ENCODE measurements at regions not wholly inside any gene's neighbourhood (a gene's known extent, or its start where the extent isn't known, plus 50 kb on each side); places are given as distances from the start of the nearest gene placed in this dataset.

DNA sequence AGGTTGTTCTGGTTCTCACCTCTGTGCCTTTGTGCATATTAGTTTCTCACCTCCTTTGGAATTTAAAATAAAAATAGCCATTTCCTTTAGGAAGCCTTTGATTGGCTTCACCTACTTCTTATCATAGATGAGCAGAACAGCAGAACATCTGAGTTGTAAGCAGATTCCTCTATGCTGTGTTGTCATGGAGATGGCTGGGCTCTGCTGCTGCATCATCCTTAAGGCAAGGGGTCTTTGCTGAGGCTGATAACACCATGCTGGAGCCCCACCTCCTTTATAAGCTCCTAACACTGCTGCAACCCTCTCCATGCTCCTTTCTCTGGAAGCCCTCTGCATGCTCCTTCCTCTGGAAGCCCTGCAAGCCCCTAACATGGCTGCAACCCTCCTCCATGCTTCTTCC lies 276.5 kb upstream of the TCF21 start:
- H3K4me1 ChIP-seq, result no peaks in the 10 kb centered on the region
- no peak for TF ChIP-seq EP300 (IDR thresholded peaks at IDR 0.05)
- intact Hi-C loops (cut with DNase I), result no loop called here

GRCh38 chr6:133613211-133613610 lies 275.7 kb upstream of the TCF21 start:
- TF ChIP-seq, protein P1, sequence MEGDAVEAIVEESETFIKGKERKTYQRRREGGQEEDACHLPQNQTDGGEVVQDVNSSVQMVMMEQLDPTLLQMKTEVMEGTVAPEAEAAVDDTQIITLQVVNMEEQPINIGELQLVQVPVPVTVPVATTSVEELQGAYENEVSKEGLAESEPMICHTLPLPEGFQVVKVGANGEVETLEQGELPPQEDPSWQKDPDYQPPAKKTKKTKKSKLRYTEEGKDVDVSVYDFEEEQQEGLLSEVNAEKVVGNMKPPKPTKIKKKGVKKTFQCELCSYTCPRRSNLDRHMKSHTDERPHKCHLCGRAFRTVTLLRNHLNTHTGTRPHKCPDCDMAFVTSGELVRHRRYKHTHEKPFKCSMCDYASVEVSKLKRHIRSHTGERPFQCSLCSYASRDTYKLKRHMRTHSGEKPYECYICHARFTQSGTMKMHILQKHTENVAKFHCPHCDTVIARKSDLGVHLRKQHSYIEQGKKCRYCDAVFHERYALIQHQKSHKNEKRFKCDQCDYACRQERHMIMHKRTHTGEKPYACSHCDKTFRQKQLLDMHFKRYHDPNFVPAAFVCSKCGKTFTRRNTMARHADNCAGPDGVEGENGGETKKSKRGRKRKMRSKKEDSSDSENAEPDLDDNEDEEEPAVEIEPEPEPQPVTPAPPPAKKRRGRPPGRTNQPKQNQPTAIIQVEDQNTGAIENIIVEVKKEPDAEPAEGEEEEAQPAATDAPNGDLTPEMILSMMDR (IDR thresholded peaks at IDR 0.05), result no peak
- TF ChIP-seq POLR2A (IDR thresholded peaks at IDR 0.05), result no peak
- TF ChIP-seq EP300 (IDR thresholded peaks at IDR 0.05), result no peak
- TF ChIP-seq POLR2AphosphoS5 (IDR thresholded peaks at IDR 0.05), result no peak
- Histone ChIP-seq H3K4me1 (no peaks in the 10 kb centered on the region), H3K4me3 (no peak overlapping the region), H3K36me3 (no peaks in the 10 kb centered on the region), H3K27ac (no peak overlapping the region), H3K27me3 (peaks cover 0 to 3% (median 0%) of the 10 kb centered on the region in 3 donors), H3K9me3 (no peaks in the 10 kb centered on the region)
- intact Hi-C loops (cut with DNase I), result no loop called here
- no peak for DNase-seq
- WGBS, 2 donors, result 59 to 79% methylated on average over 3 of the region's 3 CpGs

More for the DNA sequence above, 276.5 kb upstream of the TCF21 start:
- Histone ChIP-seq H3K9me3 (no peaks in the 10 kb centered on the region), H3K27me3 (peaks cover 0 to 3% (median 0%) of the 10 kb centered on the region in 3 donors), H3K36me3 (no peaks in the 10 kb centered on the region), H3K27ac (no peak overlapping the region), H3K4me3 (no peak overlapping the region)
- no peak for DNase-seq

DNA sequence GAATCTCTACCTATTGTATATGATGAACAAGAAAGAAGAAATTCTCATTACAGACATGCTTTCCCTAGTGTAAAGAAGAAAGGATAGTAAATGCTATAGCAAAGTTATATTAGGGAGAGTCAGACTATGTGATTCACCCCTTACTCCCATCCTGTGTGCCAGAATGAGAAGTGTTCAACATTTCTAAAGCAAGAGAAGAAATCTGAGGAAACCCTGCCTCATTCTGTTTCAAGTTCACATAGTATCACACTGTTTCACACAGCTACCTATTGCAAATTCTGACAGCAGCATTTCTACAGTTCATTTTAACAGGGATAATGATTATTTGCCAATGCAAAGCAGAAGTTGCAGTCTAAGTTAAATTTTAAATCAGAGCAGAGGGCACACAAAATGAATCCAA lies 267.2 kb upstream of the TCF21 start:
- TF ChIP-seq POLR2A (IDR thresholded peaks at IDR 0.05) (no peak), POLR2AphosphoS5 (IDR thresholded peaks at IDR 0.05) (no peak), EP300 (IDR thresholded peaks at IDR 0.05) (no peak)
- TF ChIP-seq, protein P1 (IDR thresholded peaks at IDR 0.05), result no peak
- H3K27me3 ChIP-seq, result no peaks in the 10 kb centered on the region
- peaks cover 0 to 7% (median 0%) of the 10 kb centered on the region in 4 donors for H3K4me1 ChIP-seq
- H3K36me3 ChIP-seq, result no peaks in the 10 kb centered on the region
- intact Hi-C loops (cut with DNase I), result no loop called here
- H3K4me3 ChIP-seq, result no peak overlapping the region
- H3K9me3 ChIP-seq, result no peaks in the 10 kb centered on the region
- no peak overlapping the region for H3K27ac ChIP-seq
- no peak for DNase-seq

DNA sequence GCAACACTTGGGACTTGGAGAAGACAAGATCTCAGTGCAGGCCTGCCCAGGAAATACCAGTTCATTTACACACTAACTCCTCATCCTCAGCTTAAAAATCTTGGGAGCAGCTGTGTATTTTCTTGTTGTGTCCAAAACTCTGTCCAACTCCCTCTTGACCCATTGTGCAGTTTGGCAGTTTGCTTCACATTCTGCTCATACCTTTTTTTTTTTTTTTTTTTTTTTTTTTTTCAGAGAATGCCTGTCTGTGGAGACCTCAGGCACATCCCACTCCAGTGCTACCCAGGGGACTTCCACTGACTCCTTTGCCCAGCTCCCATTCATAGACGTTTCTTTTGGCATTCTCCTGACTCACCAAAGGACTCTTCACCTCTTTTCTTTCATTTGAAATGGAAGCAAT lies 265.8 kb upstream of the TCF21 start:
- no peaks in the 10 kb centered on the region for H3K27me3 ChIP-seq
- peaks cover 0 to 7% (median 0%) of the 10 kb centered on the region in 4 donors for H3K4me1 ChIP-seq
- H3K36me3 ChIP-seq, result no peaks in the 10 kb centered on the region
- no peaks in the 10 kb centered on the region for H3K9me3 ChIP-seq
- TF ChIP-seq POLR2AphosphoS5 (IDR thresholded peaks at IDR 0.05), result peak in 1 of 4 donors; percentile 18
- TF ChIP-seq, protein P1 (IDR thresholded peaks at IDR 0.05), result no peak
- H3K27ac ChIP-seq, result peak overlapping the region in 2 of 4 donors; percentile 4 to 39
- intact Hi-C loops (cut with DNase I), result no loop called here
- peak; percentile 72 for DNase-seq
- no peak overlapping the region for H3K4me3 ChIP-seq
- WGBS, 2 donors, result 22 to 29% methylated on average over 1 of the region's 1 CpG

DNA sequence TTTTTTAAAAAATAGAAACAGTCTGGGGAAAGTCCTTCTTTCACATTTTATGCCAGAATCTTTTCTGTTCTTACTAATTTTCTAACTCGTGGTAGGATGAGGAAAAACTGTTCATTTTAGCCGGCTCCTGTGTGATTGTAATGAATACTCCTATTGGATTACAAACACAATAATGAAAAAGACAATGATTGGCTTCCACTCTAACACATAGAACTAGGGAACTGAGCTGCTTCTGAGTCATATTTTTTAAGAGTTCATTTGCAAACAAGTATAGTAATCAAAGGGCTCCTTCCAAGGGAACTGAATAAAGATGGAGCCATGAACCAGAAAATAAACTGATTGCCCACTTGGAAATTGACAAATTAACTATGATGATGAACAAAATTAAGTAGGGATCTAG lies 265.3 kb upstream of the TCF21 start:
- H3K27me3 ChIP-seq, result no peaks in the 10 kb centered on the region
- peaks cover 0 to 7% (median 0%) of the 10 kb centered on the region in 4 donors for H3K4me1 ChIP-seq
- H3K27ac ChIP-seq, result peak overlapping the region in 2 of 4 donors; percentile 4 to 39
- TF ChIP-seq, protein P1 (IDR thresholded peaks at IDR 0.05), result no peak
- WGBS, 2 donors, result 48 to 62% methylated on average over 2 of the region's 2 CpGs
- intact Hi-C loops (cut with DNase I), result no loop called here
- H3K4me3 ChIP-seq, result no peak overlapping the region
- H3K9me3 ChIP-seq, result no peaks in the 10 kb centered on the region
- no peaks in the 10 kb centered on the region for H3K36me3 ChIP-seq
- no peak for DNase-seq

Data from sigmoid colon (tissue), 6 donors.